NCI-H2196 (cell line): ENCODE measurements at regions not wholly inside any gene's neighbourhood (a gene's known extent, or its start where the extent isn't known, plus 50 kb on each side); places are given as distances from the start of the nearest gene placed in this dataset.
"Not testable (repeated sequence)": the region's sequence is repeated elsewhere in the genome, so short reads cannot be mapped to it uniquely, and the experiment has no call there.

Source experiments
- DNase-seq: peaks from one replicate; lab custom pipeline; 2025; ENCODE audit not compliant: unreplicated experiment; lab: John Stamatoyannopoulos, UW

DNA sequence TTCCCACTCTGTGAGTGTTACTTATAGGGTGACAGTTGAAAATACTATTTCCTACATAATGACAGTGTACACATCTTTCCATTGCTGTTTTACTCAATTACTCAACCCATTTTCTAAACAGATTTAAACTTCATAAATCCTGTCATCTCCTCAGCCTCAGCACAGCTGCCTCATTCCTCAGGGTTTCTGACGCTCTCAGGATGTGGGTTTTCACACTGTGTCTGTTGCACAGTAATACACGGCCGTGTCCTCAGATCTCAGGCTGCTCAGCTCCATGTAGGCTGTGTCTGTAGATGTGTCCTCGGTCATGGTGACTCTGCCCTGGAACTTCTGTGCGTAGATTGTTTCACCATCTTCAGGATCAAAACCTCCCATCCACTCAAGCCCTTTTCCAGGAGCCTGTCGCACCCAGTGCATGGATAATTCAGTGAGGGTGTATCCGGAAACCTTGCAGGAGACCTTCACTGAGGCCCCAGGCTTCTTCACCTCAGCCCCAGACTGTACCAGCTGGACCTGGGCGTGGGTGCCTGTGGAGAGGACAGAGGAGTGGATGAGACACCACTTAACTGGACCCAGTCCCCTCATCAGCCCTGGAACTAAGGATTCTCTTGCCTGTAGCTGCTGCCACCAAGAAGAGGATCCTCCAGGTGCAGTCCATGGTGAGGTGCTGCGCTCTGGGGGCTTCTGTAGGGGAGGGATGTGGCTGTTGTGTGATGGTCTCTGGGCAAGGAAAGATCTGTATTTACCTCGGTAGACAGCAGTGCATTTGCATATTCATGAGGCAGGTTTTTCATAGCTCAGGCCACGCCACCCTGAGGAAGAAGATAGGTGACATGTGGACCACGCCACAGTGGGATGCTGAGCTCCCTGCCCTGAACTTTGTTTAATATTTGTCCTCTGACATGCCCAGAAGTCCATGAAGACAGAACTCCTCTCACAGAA is 750.2 kb downstream of the TMEM121 start:
- DNase-seq, result no peak

DNA sequence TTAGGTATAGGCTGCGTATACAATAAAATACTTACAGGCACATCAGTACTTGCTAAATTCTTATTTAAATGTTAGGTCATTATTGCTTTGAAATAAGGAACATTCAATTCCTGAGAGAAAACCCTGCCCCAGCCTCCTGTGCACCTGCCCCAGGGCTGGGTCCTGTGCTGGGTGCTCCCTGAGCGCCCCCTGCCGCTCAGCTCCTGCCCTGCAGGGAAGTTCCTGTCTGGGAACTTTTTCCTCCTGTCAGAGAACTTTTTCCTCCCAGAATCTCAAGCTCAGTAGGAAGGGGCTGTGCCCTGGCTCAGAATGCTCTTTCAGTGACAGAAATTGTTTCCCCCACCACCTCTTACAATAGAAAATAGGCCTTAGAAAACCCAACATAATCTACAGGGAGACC is 751.1 kb downstream of the TMEM121 start:
- DNase-seq, result no peak

DNA sequence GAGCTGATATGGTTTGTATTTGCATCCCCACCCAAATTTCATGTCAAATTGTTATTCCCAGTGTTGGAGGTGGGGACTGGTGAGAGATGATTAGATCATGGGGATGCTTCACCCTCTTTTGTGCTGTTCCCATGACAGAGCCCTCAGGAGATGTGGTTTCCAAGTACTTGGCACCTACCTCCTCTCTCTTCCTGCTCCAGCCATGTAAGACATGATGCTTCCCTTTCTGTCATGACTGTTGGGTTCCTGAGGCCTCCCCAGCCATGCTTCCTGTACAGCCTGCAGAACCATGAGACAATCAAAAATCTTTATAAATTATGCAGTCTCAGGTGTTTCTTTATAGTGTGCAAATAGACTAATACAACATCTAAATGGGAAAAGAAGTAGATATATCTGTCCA is 754.5 kb downstream of the TMEM121 start:
- DNase-seq, result no peak

DNA sequence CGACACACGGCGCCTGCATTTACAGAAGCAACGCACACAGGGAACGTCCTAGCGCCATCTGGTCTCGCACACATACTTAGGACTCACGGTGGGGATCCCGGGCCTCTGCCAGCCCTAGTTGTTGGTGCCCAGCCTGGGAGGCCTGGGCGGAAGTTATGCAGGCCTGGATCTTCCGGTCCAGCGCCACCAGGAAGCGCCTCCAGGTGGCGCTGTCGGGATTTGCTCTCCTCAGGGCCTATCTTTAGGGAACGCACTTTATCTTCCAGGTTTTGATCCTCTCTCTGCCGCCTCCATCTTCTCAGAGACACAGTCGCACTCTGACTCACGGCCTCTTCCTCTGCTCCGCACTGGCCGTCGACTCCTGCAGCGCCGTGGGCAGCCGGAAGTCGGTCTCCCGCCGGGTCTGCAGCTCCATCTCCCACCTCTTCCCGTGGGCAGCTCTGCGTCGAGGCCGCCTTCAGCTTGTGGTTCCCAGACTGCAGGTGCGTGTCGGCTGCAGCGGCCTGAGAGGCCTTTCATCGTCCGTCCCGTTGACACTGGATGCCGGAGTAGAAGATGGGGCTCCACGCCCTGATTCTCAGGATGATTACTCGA is 760.4 kb downstream of the TMEM121 start:
- no peak for DNase-seq

DNA sequence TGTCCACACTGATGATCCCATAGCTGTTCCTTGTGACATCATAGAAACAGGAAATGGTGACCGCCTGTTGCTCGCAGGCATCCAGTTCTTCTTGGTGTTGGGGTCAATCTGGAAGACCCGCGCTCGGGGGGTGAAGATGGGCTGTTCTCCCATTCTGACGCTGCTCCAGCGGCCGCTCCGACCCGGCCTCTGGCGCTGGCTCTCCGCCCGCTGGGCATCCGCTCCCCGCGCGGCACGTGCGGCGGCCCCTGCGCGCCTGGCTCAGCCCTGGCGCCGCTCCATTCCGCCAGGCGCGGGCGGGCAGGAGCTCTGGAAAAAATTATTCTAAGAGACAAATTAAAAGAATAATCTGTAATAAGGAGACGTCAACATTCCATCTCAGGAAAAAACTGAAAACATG is 761.1 kb downstream of the TMEM121 start:
- DNase-seq, result no peak

DNA sequence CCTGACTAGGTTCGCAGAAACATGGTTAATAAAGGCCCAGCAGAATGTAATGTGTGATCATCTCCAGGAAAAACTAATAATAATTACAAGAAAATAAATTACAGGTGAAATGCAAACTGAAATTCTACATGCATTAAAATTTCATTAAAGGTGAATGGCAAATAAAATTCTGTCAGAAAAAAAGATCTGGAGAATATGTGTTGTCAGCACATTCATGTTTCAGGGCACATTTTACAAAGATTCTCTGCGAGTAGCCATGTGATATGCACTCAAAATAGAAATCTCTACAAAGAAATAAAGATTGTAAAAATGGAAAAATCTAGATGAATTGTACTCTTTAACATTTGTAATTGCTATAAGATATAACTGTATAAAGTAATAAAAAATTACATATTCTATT is 765.2 kb downstream of the TMEM121 start:
- DNase-seq, result no peak

DNA sequence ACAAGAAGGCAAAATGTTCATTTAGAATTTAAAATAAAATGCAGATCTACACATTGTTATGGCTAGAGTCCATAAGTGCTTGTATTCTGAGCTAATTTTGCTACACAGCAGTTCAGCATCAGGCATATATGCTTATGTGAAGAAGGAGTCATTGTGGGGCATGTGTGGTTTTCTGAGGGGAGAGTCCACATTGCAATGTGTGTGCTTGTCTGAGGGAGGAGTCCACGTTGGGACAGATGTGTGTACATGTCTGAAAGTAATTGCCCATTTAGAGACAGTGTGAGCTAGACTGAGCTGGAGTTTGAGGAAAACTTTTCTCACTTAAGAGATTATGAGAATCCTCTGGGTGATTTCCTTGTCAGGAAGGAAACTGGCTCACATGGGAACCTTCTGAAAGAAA is 767.9 kb downstream of the TMEM121 start:
- no peak for DNase-seq

DNA sequence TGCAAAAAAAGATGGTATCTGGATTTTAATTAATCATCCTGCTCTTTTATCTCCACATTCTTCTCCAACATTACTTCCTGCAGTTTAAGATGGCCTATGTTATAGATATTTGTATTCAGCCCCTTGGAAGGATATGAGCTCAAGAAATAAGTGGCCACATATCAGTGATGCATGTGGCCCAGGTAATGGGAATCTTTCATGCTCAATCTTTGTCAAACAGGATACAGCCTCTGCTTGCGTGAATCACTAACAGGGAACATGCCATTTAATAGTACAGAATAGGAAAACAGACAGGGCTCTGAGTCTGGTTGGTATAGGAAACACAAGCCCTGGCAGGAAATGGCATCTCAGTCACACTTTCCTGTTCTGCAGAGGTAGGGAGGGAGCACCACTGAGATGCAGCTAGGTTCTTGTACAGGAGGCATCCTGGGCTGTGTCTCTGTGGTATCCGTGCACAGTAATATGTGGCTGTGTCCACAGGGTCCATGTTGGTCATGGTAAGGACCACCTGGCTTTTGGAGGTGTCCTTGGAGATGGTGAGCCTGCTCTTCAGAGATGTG is 774.6 kb downstream of the TMEM121 start:
- not testable (repeated sequence) for DNase-seq

DNA sequence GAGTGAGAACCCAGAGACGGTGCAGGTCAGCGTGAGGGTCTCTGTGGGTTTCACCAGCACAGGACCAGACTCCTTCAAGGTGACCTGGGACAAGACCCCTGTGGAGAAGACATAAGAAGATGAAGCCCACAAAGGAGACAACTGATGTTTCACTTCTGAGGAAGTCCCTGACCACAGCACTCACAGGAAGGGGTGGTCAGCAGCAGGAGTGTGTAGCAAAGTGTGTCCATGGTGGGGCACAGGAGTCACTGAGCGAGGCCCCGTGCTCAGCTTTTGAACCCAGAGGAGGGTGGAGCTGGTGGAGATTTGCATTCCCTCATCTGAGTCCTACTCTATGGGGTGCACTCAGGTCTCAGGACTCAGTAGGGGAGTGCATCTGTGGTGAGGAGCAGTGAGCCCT is 775.2 kb downstream of the TMEM121 start:
- not testable (repeated sequence) for DNase-seq

DNA sequence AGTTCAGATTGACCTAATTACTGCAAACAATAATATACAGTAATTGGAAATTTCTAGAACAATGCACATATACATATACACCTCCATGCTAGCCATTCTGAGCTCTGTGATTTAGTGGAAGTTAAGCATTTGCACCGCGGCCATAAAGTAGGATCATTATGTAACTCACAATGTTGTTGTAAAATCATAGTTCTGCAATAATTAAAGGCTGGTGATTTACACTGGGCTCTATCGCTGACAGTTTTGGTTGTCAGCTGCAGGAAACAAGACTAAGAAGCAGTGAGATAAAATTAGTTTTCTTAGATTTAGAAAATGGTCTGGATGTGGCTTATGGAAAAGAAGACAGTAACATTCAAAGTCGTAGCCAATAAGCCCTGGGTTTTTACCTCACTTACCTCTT is 776.3 kb downstream of the TMEM121 start:
- no peak for DNase-seq

DNA sequence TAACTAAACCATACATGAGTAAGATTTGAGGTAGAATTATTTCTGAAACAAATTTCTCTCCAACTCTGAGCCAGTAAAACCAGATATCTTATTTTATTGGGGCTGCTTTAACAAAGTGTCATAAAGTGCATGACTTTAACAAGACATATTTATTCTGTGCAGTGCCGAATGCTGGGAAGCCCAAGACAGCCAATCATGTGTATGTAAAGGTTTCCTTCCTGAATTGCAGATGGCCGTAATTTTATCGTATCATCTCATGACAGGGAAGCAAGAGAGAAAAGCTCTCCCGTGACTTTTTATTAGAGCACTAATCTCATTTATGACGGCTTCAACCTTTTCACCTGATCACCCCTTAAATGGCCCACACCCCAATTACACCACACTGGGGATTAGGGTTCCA is 777.9 kb downstream of the TMEM121 start:
- no peak for DNase-seq

DNA sequence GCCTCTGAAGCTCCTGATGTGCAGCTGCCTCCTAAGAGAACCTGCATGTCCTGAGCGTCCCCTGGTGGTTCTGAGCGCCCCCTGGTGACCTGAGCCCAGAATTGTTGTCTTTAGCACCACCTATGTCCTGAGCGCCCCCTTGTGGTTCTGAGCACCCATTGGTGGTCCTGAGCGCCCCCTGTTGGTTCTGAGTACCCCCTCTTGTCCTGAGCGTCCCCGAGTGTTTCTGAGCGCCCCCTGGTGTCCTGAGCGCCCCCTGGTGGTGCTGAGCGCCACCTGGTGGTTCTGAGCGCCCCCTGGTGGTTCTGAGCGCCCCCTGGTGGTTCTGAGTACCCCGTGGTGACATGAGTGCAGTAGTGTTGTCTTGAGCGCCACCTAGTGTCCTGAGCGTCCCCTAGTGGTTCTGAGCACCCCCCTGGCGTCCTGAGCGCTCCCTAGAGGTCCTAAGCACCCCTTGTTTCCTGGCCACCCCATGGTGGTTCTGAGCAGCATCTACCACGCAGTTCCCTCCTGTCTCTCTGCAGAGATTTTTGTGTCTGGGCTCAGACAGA is 782.5 kb downstream of the TMEM121 start:
- DNase-seq, result no peak

DNA sequence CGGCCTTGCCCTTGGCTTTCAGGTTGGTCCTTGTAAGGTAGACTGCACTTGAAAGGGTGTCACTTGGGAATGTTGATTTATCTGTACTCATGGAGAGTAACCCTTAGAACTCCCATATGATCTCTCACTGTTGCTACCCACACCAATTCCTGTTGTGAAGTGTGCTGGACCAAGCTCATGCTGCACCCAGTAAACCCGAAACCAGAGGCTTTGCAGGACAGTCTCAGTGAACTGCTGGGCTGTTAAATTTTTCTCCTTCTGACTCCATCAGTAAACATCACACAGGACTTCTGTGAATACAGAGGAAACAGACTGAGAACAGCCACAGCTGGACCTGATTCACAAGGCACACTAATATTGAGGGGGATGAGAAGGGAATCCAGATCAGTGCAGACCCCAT is 783.0 kb downstream of the TMEM121 start:
- DNase-seq, result no peak

DNA sequence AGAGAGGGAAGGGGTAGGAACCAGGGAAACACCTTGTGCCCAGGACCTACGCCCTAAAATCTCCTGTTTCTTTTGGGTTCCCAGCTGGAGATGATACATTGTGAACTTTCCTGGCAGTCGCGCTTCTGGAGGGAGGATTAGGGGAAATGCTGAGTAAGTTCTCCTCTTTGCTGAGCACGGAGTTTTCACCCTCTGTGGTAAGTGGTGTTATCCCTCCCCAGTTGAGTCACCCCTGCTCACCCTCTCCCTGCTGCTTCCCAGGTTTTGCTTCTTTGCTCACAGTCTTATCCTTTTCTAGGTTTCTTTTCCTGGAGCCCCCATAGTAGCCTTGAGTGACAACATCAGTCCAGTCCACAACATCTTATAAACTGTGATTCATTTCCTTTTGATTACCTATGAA is 789.1 kb downstream of the TMEM121 start:
- DNase-seq, result no peak

DNA sequence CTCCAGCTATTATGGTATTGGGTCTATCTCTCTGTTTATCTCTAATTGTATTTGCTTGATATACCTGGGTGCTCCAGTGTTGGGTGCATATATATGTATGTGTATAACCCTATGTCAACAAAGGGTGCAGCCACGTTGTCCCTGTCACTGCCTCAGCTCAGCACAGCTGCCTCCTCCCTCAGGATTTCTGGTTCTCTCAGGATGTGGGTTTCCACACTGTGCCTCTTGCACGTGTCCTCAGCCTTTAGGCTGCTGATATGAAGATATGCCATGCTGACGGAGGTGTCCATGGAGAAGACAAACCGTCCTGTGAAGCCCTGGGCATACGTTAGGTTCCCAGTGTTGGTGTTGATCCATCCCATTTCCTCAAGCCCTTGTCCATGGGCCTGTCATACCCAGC is 791.2 kb downstream of the TMEM121 start:
- no peak for DNase-seq

DNA sequence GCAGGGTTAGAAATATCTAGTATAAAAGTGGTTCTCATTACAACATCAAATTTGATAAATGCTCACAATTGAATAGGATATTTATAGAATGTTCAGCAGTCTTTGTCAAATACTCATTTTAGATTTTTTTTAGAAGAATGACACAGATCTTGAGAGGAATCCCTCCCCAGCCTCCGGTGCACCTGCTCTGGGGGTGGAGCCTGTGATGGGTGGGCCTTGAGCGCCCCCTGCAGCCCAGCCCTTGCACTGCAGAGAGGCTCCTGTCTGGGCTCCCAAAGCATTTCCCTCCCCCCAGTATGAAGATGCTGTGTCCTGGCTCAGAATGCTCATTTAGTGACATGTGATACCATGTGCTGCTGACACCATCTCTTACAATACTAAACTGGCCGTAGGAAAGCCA is 792.3 kb downstream of the TMEM121 start:
- DNase-seq, result no peak

DNA sequence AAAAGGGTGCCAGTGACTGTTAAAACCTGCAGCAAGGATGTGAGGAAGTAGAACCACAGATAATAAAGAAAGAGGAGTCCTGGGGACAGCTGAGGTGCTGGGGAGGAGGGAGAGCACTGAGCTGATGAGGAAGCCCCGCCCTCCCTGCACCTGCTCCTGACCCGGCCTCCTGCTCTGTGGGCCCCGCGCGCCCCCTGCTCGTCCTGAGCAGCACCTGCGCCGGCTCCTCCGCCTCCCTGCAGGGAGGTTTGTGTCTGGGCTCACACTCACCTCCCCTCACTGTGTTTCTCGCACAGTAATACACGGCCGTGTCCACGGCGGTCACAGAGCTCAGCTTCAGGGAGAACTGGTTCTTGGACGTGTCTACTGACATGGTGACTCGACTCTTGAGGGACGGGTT is 797.6 kb downstream of the TMEM121 start:
- not testable (repeated sequence) for DNase-seq

DNA sequence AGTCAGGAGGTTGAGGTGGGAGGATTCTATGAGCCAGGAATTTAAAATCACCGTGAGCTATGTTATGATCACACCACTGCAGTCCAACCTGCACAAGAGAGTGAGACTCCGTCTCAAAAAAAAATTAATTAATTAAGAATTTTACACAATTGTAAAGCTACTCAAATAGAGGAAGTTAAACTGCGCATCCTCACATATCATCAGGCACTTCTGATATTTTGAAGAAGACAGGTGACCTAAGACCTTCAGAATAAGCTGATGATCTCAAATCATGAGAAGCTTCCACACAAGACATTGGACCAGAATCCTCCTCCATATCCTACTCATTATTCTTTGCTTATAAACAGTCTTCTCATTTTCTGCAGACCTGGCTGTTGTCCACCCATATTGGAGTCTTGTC is 800.9 kb downstream of the TMEM121 start:
- DNase-seq, result no peak

DNA sequence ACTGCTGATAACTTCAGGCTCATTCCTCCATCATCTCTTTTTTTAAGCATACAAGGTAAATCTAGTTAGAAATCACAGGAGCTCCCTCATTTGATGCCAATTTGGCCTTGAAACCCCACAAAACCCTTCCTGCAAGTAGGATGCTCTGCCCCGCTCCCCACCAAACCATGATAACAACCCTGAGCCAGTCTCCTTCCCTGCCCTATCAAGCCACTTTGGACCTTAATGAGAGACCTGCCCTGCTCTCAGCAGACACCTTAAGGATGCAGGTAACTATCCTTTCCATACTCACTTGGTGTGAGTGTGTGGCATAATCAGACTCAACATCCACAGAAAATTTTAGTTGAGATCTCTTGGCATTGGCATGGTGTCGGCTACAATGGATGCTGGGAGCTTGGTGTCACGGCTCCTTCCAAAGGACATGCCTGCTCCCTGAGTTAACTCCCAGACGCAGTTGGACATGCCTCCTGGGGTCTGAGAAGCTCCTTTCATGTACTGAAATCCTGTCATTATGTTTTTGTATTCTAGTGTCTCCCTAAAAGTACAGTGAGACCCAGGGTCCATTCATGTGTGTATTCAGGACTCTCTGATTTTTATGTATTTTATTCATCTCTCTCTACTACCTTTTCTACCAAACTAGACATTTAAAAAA is 801.4 kb downstream of the TMEM121 start:
- DNase-seq, result not testable (repeated sequence)

DNA sequence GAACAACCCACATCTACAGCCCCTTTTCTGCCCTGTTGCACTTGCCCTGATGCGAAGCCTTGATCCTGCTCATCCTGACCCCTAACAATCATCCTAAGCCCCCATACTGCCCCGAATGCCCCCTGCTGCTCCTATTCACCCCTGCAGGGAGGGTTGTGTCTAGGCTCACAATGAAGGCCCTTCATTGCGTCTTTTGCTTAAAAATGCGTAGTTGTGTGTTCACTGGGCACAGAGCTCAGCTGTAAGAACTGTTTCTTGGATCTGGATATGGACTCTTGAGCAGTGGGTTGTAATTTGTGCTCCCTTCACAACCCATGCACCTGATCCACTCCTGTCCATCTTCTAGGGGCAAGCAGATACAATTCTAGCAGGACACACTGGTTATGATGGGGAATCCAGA is 802.9 kb downstream of the TMEM121 start:
- not testable (repeated sequence) for DNase-seq

DNA sequence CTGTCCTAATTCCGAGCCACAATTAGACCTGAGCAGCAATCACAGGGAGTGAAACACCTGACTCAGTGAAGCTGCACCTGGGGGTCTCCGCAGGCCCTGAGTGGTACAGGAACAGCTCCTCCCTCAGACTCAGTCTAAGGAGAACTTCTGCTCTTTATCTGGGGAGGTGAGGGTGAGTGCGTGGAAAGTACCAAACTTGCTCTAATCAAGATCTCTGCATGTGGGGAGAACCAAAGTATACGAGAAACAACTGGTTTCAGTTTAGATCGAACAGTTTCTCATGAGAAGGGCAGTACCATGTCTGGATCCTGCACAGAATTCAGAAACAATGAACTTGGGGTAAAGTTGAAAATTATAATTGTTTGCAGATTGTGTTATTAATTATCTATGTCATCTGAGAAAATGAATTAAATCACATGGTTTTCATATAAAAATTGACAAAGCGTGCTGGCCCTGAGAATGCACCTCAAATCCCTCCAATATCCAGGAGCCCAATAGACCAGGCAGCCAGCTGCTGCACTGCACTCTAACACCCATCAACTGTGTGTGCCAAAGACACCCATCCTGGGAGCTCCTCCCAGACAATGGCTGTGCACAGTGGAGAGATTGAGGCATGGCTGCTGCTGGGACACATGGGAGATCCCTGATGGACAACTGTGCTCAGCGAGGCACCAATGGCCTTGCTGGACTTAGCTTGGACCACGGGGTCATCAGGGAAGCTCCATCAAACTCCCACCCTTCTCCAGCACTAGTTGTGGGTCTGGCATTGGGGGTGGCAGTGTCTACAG is 803.8 kb downstream of the TMEM121 start:
- not testable (repeated sequence) for DNase-seq
